ENCODE measurements at regions not wholly inside any gene's neighbourhood (a gene's known extent, or its start where the extent isn't known, plus 50 kb on each side); places are given as distances from the start of the nearest gene placed in this dataset.

DNA sequence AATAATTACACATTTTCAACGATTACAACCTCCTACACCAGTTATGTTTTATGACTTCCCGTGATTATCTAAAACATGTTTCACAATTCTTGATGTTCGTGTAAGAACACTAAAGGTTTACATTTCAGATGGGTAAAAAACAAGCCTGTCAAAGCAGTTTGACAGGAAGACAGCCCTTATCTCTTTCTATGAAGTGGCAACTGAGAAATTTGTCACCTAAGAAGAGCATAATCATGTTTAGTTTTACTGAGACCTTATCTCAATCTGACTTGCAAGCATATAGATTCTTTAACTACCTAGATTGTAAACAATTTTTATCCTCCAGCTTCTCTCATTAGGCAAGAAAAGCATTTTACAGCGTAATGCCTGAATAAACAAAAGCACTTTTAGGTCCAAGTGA is 218.4 kb upstream of the ZBED5 start:
- TF ChIP-seq, protein P1, sequence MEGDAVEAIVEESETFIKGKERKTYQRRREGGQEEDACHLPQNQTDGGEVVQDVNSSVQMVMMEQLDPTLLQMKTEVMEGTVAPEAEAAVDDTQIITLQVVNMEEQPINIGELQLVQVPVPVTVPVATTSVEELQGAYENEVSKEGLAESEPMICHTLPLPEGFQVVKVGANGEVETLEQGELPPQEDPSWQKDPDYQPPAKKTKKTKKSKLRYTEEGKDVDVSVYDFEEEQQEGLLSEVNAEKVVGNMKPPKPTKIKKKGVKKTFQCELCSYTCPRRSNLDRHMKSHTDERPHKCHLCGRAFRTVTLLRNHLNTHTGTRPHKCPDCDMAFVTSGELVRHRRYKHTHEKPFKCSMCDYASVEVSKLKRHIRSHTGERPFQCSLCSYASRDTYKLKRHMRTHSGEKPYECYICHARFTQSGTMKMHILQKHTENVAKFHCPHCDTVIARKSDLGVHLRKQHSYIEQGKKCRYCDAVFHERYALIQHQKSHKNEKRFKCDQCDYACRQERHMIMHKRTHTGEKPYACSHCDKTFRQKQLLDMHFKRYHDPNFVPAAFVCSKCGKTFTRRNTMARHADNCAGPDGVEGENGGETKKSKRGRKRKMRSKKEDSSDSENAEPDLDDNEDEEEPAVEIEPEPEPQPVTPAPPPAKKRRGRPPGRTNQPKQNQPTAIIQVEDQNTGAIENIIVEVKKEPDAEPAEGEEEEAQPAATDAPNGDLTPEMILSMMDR (IDR thresholded peaks at IDR 0.05), result no peak
- TF ChIP-seq EZH2phosphoT487 (IDR thresholded peaks at IDR 0.05) (no peak), EZH2 (IDR thresholded peaks at IDR 0.05) (no peak)
